GM21367 (cell line): ENCODE measurements at regions not wholly inside any gene's neighbourhood (a gene's known extent, or its start where the extent isn't known, plus 50 kb on each side); places are given as distances from the start of the nearest gene placed in this dataset.

Source experiments
- ATAC-seq: cut with Tn5 transposase; IDR thresholded peaks from one replicate; pipeline ENCODE4 v1.9.1; 2021; ENCODE audit not compliant: unreplicated experiment

DNA sequence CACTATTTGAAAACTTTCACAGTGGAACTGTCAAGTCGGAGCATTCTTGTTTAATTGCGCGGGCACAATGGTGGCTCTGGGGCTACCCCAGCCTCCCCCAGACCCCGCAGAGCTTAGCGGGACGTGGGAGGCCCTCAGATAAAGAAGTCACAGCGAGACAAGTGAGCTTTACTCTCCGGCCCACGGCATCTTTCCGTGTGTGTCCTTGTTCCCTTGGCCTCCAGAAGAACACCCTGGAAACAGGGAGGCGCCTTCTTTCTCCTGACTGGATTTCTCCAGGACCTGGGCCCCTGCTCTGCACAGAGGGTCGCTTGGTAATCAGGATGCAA is 382.8 kb downstream of the RRAGC start:
- no peak for ATAC-seq

GRCh38 chr1:38476111-38476849 is 383.3 kb downstream of the RRAGC start:
- no peak for ATAC-seq

GRCh38 chr1:38475624-38476005 is 384.0 kb downstream of the RRAGC start:
- ATAC-seq = peak; percentile 2

- peak; percentile 68 for ATAC-seq
Observed at GRCh38 chr1:38474738-38475623, 384.6 kb downstream of the RRAGC start.

DNA sequence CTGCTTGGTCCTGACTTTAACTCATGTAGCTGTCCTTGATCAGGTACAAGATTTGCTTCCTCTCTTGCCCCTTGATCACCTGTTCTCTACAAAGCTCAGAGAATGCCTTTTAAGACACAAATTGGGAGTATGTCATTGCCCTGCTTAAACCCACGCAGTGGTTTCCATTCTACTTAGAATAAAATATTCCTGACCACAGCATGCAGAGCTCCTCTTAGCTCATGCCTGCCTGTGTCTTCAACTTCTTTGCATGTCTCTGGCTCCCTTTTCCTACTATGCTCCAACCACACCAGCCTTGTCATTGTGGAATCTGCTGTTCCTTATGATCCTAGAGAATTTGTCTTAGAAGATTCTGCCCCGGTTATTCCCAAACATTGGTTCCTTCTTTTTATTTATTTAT is 393.1 kb downstream of the RRAGC start:
- no peak for ATAC-seq

- ATAC-seq = no peak
Observed at GRCh38 chr1:38465460-38465859, 394.1 kb downstream of the RRAGC start.

DNA sequence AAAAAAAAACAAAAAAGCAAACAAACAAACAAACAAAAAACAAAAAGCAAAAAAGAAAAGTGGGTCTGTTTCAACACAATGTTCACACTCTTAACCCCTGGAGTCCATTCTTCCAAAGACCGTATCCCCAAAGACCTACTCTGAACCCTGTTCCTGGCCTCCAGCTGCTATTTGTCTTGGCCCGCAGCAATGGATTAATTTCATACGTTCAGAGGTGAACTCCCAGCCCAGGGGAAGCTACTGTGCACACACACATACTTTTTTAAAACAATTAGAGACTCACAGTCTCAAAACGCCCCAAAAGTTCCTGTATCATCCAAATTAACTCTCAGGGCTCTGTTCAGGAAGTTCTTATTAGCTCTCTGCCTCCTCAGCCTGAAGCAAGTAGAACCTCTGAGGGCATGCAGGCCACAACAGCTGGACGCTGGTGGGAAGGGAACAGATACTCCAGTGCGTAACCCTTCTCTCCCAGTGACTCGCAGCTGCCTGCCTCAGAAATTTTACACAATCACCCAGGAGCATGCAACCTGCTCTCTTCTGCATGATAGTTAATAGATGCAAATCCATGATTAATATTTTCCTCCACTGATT is 395.4 kb downstream of the RRAGC start:
- no peak for ATAC-seq

- no peak for ATAC-seq
Observed at GRCh38 chr1:38463074-38463473, 396.5 kb downstream of the RRAGC start.

DNA sequence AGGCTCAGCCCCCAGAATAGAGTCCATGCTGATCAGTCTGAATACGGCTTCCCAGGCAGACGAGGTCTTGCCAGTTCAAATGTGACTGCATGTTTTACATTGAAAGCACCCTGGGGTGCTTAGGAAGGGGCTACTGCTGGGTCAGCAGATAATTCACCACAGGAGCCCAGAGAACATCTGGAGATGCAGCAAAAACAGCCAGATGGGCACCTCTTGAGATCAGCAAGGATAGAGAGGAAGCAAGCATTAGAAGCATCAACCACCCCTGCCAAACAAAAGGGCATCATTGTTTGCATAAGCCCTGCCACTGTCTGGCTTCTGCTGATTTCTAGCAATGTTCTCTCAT is 403.1 kb downstream of the RRAGC start:
- no peak for ATAC-seq

DNA sequence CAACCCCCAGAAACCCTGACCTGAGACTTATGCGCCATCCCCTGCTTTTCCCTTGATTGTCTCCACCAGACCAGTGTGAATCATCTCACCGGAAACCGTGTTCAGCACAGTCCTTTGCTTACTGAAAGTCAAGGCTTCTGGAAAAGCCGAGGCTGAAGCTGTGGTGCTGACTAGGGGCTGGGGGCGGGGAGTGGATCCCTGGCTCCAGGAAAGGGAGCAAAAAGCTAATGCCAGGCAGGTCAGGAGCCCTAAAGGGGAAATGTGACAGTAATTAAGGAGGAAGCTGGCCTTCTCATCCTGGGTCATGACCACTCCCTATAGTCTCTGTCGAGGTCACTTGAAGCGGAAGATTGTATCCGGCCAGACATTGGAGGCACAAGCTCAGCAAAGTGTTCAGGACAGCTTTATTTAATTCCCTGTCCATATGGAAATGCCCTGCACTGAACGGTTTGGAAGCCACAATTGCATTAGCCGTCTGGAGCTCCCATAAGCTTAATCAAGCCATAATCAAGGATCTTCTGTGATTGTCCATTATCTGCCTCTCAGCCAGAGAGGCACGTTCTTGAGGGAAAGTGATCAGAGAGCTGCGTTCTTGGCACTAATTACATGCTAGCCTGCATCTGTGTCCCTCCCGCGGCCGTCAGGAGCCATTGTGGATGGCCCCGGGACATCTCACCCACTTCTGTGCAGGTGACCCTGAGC is 403.6 kb downstream of the RRAGC start:
- no peak for ATAC-seq

- no peak for ATAC-seq
Observed at GRCh38 chr1:38454749-38455441, 404.7 kb downstream of the RRAGC start.

DNA sequence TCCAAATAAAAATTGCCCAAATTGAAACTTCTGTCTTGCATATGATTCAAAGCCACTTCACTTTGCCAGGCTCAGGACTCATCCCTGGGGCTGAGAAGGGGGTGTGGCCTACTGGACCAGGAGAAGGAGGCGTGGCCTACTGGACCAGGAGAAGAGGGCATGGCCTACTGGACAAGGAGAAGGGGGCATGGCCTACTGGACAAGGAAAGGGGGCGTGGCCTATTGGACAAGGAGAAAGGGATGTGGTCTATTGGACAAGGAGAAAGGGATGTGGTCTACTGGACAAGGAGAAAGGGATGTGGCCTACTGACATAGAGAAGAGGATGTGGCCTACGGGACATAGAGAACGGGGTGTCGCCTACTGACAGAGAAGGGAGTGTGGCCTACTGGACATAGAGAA is 405.3 kb downstream of the RRAGC start:
- ATAC-seq = no peak

GRCh38 chr1:38452246-38452645 is 405.7 kb upstream of the POU3F1 start:
- ATAC-seq = no peak

- no peak for ATAC-seq
Observed at GRCh38 chr1:38451541-38451993, 405.0 kb upstream of the POU3F1 start.

- ATAC-seq = no peak
Observed at GRCh38 chr1:38448893-38449292, 402.3 kb upstream of the POU3F1 start.

- ATAC-seq = no peak
Observed at GRCh38 chr1:38446936-38447335, 400.3 kb upstream of the POU3F1 start.

DNA sequence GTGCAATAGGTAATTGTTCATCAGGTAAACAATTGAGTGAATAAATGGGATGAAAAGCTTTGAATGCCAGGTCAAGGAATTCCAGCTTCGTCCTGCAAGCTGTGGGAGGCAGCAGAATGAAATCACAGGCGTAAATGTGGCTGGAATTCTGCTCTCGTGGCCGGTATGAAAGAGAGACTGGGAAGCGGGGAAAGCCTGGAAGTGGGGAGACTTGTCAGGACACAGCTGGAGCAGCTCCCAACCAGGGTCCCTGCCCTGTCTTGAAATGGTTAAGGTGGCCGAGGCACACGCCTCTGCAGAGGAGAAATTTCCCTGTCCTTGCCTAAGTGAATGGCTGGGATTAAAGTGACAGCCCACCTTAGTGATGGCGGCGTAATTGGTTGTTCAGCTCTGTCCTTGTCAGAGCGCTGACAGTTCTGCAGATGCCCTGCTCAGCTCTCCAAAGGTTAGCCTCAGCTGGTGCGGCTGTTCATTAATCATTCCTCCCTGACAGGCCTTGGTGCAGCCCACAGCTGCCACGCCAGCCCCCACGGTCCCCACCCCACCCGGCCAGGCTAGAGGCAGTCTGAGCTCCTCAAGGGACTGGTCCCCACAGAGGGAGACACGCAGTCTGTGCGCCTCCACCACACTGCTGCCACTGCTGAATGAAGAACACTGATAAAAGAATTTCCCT is 398.3 kb upstream of the POU3F1 start:
- no peak for ATAC-seq

DNA sequence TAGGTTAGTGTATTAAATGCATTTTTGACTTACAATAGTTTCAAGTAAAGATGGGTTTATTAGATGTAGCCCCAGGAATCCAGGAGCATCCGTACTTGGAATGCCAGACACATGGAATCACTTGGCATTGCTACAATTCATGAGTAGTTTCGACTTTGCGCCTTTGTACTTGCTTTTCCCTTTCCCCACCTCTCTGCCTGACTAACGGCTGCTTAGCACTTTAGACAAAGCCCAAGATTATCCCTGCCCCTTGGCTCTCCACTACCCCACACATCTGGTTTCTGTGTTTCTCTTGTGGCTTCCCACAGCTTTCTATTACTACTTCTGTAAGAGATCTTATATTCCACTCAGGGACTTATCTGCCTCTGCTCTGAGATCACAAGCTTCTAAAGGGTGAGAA is 397.7 kb upstream of the POU3F1 start:
- ATAC-seq = no peak

- ATAC-seq = no peak
Observed at GRCh38 chr1:38440402-38440801, 393.8 kb upstream of the POU3F1 start.

DNA sequence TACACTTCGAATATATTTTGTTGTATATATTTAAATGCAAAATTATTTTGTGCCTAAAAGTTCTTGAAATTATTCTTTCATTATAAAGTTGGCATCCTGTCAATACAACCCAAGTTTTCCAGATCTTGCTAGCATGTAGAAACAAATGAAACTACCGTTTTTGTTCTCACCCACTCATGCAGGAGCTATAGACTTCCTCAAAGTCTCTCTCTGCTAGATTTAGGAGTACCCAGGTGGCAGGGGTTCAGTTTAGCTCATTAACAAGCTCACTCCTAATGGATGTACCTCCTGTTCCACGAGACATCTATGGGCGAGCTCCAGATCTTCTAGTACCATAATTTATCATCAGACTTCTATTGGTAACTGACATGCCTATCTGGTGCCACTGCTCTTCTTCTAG is 390.2 kb upstream of the POU3F1 start:
- ATAC-seq = no peak
